ENCODE measurements at regions not wholly inside any gene's neighbourhood (a gene's known extent, or its start where the extent isn't known, plus 50 kb on each side); places are given as distances from the start of the nearest gene placed in this dataset.

GRCh38 chr1:88608139-88608943, 75.7 kb upstream of the PKN2 start (continued):
- TF ChIP-seq ZNF532 (CRISPR knock-in tag; IDR thresholded peaks at IDR 0.05; ENCODE audit: borderline replicate concordance) (no peak), FOXK1 (CRISPR knock-in tag; IDR thresholded peaks at IDR 0.05) (no peak), NR2C2 (CRISPR knock-in tag; IDR thresholded peaks at IDR 0.05) (no peak), FOXP4 (CRISPR knock-in tag; IDR thresholded peaks at IDR 0.05) (no peak), E2F1 (CRISPR knock-in tag; IDR thresholded peaks at IDR 0.05) (no peak), MAX (CRISPR knock-in tag; IDR thresholded peaks at IDR 0.05) (no peak)

- CTCF ChIA-PET: no interaction called here
- DNase-seq (ENCODE audit: low spot score): no peak
- H3K4me1 Mint-ChIP-seq: peaks cover 21% of the 10 kb centered on the region
- no peak overlapping the region for H3K4me3 Mint-ChIP-seq
- POLR2A ChIA-PET: no interaction called here
- no peak overlapping the region for H3K27ac Mint-ChIP-seq
- no peaks in the 10 kb centered on the region for H3K36me3 Mint-ChIP-seq
- TF ChIP-seq ZBTB43 (CRISPR knock-in tag; IDR thresholded peaks at IDR 0.05) (no peak), ATF1 (CRISPR knock-in tag; IDR thresholded peaks at IDR 0.05) (no peak), ZSCAN18 (CRISPR knock-in tag; IDR thresholded peaks at IDR 0.05) (no peak), AR (CRISPR knock-in tag; IDR thresholded peaks at IDR 0.05) (no peak), HMGA2 (CRISPR knock-in tag; IDR thresholded peaks at IDR 0.05) (no peak), ETV6 (CRISPR knock-in tag; IDR thresholded peaks at IDR 0.05) (no peak)
- no peaks in the 10 kb centered on the region for H3K9me3 Mint-ChIP-seq
- no peaks in the 10 kb centered on the region for H3K27me3 Mint-ChIP-seq (ENCODE audit: low read depth)
- ATAC-seq: no peak
Measured at GRCh38 chr1:88609051-88609450, 75.0 kb upstream of the PKN2 start.
